ENCODE measurements at regions not wholly inside any gene's neighbourhood (a gene's known extent, or its start where the extent isn't known, plus 50 kb on each side); places are given as distances from the start of the nearest gene placed in this dataset.

DNA sequence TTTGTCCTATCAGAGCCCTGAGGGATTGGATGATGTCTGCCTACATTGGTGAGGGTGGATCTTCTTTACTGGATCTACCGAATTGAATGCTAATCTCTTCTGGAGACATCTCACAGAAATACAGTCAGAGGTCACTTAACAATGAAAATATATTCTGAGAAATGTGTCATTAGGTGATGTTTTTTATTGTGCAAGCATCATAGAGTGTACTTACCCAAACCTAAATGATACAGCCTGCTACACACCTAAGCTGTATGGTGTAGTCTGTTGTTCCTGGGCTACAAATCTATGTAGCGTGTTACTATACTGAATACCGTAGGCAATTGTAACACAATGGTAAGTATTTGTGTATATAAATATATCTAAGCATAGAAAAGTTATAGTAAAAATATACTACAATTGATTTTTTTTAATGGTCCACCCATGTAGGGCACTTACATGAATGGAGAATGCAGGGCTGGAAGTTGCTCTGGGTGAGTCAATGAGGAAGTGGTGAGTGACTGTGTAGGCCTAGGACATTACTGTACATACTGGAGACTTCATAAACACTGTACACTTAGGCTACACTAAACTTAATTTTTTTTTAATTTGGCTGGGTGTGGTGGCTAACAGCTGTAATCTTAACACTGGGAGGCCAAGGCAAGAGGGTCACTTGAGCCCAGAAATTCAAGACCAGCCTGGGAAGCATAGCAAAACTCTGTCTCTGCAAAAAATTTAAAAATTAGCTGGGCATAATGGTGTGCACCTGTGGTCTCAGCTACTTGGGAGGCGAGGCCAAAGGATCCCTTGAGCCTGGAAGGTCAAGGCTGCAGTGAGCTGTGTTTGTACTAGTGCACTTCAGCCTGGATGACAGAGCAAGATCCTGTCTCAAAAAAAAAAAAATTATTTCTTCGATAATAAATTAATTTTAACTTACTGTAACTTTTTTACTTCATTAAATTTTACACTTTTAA is 226.3 kb upstream of the UBE2E3 start:
- no peaks in the 10 kb centered on the region for H3K9me3 ChIP-seq
- DNase-seq: no peak
- no peaks in the 10 kb centered on the region for H3K4me1 ChIP-seq
- TF ChIP-seq POLR2A (IDR thresholded peaks at IDR 0.05): no peak
- no peak overlapping the region for H3K27ac ChIP-seq
- 91 to 95% methylated on average over 5 of the region's 5 CpGs for WGBS, 2 donors
- intact Hi-C loops (cut with DNase I): no loop called here
- no peaks in the 10 kb centered on the region for H3K27me3 ChIP-seq
- no peaks in the 10 kb centered on the region for H3K36me3 ChIP-seq
- no peak overlapping the region for H3K4me3 ChIP-seq

DNA sequence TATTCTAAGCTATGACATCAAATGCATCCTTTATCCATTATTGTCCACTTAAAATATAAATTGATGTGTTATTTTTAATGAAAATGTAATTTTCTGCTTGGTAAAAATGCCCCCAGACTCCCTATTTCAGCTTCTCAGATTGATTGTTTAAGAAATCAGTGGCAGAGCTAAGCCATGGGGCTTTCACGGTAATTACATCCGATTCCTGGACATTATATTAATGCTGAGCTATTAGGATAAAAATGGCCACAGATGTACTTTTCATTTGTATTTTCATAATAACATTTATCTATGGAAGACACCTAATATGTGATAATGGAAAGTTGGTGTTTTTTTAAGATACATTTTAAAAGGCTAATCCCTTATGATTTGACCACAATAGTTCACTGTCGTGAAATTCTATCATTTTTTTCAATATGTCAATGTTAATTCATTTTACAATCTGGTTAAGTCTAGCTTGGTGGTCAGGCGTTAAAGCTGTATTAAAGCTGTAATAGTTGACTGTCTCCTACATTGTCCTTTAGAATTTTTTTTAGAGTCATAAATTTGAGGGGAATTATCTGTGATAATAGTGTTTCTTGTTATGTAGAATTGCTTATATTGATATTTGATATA is 229.0 kb upstream of the UBE2E3 start:
- TF ChIP-seq POLR2AphosphoS5 (IDR thresholded peaks at IDR 0.05) (no peak), EP300 (IDR thresholded peaks at IDR 0.05) (no peak), POLR2A (IDR thresholded peaks at IDR 0.05) (no peak)
- TF ChIP-seq, protein P1, sequence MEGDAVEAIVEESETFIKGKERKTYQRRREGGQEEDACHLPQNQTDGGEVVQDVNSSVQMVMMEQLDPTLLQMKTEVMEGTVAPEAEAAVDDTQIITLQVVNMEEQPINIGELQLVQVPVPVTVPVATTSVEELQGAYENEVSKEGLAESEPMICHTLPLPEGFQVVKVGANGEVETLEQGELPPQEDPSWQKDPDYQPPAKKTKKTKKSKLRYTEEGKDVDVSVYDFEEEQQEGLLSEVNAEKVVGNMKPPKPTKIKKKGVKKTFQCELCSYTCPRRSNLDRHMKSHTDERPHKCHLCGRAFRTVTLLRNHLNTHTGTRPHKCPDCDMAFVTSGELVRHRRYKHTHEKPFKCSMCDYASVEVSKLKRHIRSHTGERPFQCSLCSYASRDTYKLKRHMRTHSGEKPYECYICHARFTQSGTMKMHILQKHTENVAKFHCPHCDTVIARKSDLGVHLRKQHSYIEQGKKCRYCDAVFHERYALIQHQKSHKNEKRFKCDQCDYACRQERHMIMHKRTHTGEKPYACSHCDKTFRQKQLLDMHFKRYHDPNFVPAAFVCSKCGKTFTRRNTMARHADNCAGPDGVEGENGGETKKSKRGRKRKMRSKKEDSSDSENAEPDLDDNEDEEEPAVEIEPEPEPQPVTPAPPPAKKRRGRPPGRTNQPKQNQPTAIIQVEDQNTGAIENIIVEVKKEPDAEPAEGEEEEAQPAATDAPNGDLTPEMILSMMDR (IDR thresholded peaks at IDR 0.05): no peak
- Histone ChIP-seq H3K9me3 (no peaks in the 10 kb centered on the region), H3K27ac (no peak overlapping the region), H3K4me1 (no peaks in the 10 kb centered on the region), H3K4me3 (no peak overlapping the region), H3K36me3 (no peaks in the 10 kb centered on the region), H3K27me3 (no peaks in the 10 kb centered on the region)
- no peak for DNase-seq
- 93 to 94% methylated on average over 4 of the region's 4 CpGs for WGBS, 2 donors
- intact Hi-C loops (cut with DNase I): no loop called here

GRCh38 chr2:180747728-180748127 is 232.7 kb upstream of the UBE2E3 start:
- Histone ChIP-seq H3K9me3 (no peaks in the 10 kb centered on the region), H3K36me3 (no peaks in the 10 kb centered on the region), H3K4me3 (no peak overlapping the region), H3K27ac (no peak overlapping the region), H3K4me1 (no peaks in the 10 kb centered on the region), H3K27me3 (no peaks in the 10 kb centered on the region)
- intact Hi-C loops (cut with DNase I): no loop called here
- TF ChIP-seq POLR2AphosphoS5 (IDR thresholded peaks at IDR 0.05): no peak
- TF ChIP-seq EP300 (IDR thresholded peaks at IDR 0.05): no peak
- TF ChIP-seq, protein P1 (IDR thresholded peaks at IDR 0.05): no peak
- no peak for TF ChIP-seq POLR2A (IDR thresholded peaks at IDR 0.05)
- 86 to 90% methylated on average over 3 of the region's 3 CpGs for WGBS, 2 donors
- DNase-seq: no peak

- no peaks in the 10 kb centered on the region for H3K36me3 ChIP-seq
- DNase-seq: no peak
- H3K4me3 ChIP-seq: no peak overlapping the region
- intact Hi-C loops (cut with DNase I): no loop called here
- H3K9me3 ChIP-seq: no peaks in the 10 kb centered on the region
- no peaks in the 10 kb centered on the region for H3K4me1 ChIP-seq
- H3K27me3 ChIP-seq: no peaks in the 10 kb centered on the region
- TF ChIP-seq, protein P1 (IDR thresholded peaks at IDR 0.05): no peak
- TF ChIP-seq EP300 (IDR thresholded peaks at IDR 0.05) (no peak), POLR2AphosphoS5 (IDR thresholded peaks at IDR 0.05) (no peak), POLR2A (IDR thresholded peaks at IDR 0.05) (no peak)
- H3K27ac ChIP-seq: no peak overlapping the region
- 75 to 76% methylated on average over 3 of the region's 3 CpGs for WGBS, 2 donors
Observed at GRCh38 chr2:180743401-180743800, 237.0 kb upstream of the UBE2E3 start.

- H3K27ac ChIP-seq: no peak overlapping the region
- TF ChIP-seq POLR2A (IDR thresholded peaks at IDR 0.05) (no peak), EP300 (IDR thresholded peaks at IDR 0.05) (no peak), POLR2AphosphoS5 (IDR thresholded peaks at IDR 0.05) (no peak)
- TF ChIP-seq, protein P1 (IDR thresholded peaks at IDR 0.05): no peak
- no peaks in the 10 kb centered on the region for H3K27me3 ChIP-seq
- no peak for DNase-seq
- no peak overlapping the region for H3K4me3 ChIP-seq
- WGBS, 2 donors: 64 to 69% methylated on average over 4 of the region's 4 CpGs
- no peaks in the 10 kb centered on the region for H3K4me1 ChIP-seq
- H3K36me3 ChIP-seq: no peaks in the 10 kb centered on the region
- intact Hi-C loops (cut with DNase I): no loop called here
- no peaks in the 10 kb centered on the region for H3K9me3 ChIP-seq
Observed at GRCh38 chr2:180742801-180743200, 237.6 kb upstream of the UBE2E3 start.

All from sigmoid colon (tissue), 6 donors.